22Rv1 (cell line): ENCODE measurements at regions not wholly inside any gene's neighbourhood (a gene's known extent, or its start where the extent isn't known, plus 50 kb on each side); places are given as distances from the start of the nearest gene placed in this dataset.

ENCODE experiments used
- CTCF ChIP-seq: fragments of 450-650 bp; IDR thresholded peaks from 2 replicates; pipeline ENCODE4 v1.5.1; 2017; ENCODE audit warnings: mild to moderate bottlenecking
- ZFX ChIP-seq: fragments of 450-650 bp; IDR thresholded peaks from 2 replicates; pipeline ENCODE4 v1.6.1; 2017; ENCODE audit warnings: antibody characterized with exemption, borderline replicate concordance

GRCh38 chr12:88957358-88957757 is 377.1 kb upstream of the KITLG start:
- TF ChIP-seq CTCF (no peak), ZFX (no peak)
